Retinal pigment epithelial cell (primary cell): ENCODE measurements at regions not wholly inside any gene's neighbourhood (a gene's known extent, or its start where the extent isn't known, plus 50 kb on each side); places are given as distances from the start of the nearest gene placed in this dataset.

ENCODE experiments used
- DNase-seq: peaks from one replicate; pipeline ENCODE4 v3.0.0-alpha.2; 2010; ENCODE audit warnings: low read depth
- H3K4me3 ChIP-seq: 2 replicates; pipeline ENCODE4 v1.5.1; 2011; ENCODE audit warnings: mild to moderate bottlenecking, low read length, control low read depth, moderate library complexity
- CTCF ChIP-seq: conservative IDR thresholded peaks from 2 replicates; pipeline ENCODE4 v1.5.1; 2011; ENCODE audit warnings: low read depth, low read length, control low read depth, inconsistent platforms

- no peak for DNase-seq
- H3K4me3 ChIP-seq, result no peak overlapping the region
- TF ChIP-seq CTCF, result no peak
These were observed 106.3 kb upstream of the TRABD2B start for GRCh38 chr1:48103495-48103894.

GRCh38 chr1:48102766-48103165 is 105.6 kb upstream of the TRABD2B start:
- DNase-seq, result no peak
- H3K4me3 ChIP-seq, result no peak overlapping the region
- no peak for TF ChIP-seq CTCF

- no peak for TF ChIP-seq CTCF
- DNase-seq, result no peak
These were observed 102.0 kb upstream of the TRABD2B start for GRCh38 chr1:48099072-48099773.

GRCh38 chr1:48093696-48094528 is 96.7 kb upstream of the TRABD2B start:
- no peak overlapping the region for H3K4me3 ChIP-seq
- peak; percentile 96 for TF ChIP-seq CTCF
- no peak for DNase-seq

More at GRCh38 chr1:48099072-48099773, 102.0 kb upstream of the TRABD2B start:
- no peak overlapping the region for H3K4me3 ChIP-seq

GRCh38 chr1:48093147-48093546 is 96.0 kb upstream of the TRABD2B start:
- TF ChIP-seq CTCF, result no peak
- H3K4me3 ChIP-seq, result no peak overlapping the region
- DNase-seq, result no peak

GRCh38 chr1:48092401-48092800 is 95.2 kb upstream of the TRABD2B start:
- H3K4me3 ChIP-seq, result no peak overlapping the region
- no peak for DNase-seq
- TF ChIP-seq CTCF, result no peak

GRCh38 chr1:48089356-48089891 is 92.2 kb upstream of the TRABD2B start:
- no peak for DNase-seq
- H3K4me3 ChIP-seq, result no peak overlapping the region
- TF ChIP-seq CTCF, result no peak
